HG02678 (cell line): ENCODE measurements at regions not wholly inside any gene's neighbourhood (a gene's known extent, or its start where the extent isn't known, plus 50 kb on each side); places are given as distances from the start of the nearest gene placed in this dataset.

Experiments used
- ATAC-seq: cut with Tn5 transposase; IDR thresholded peaks from one replicate; pipeline ENCODE4 v1.9.1; 2021; ENCODE audit warnings: mild to moderate bottlenecking, moderate library complexity; ENCODE audit not compliant: unreplicated experiment

GRCh38 chr3:66672830-66673229 lies 172.0 kb upstream of the LRIG1 start:
- ATAC-seq = no peak

- ATAC-seq = no peak
Measured at GRCh38 chr3:66673293-66673692, 172.5 kb upstream of the LRIG1 start.

GRCh38 chr3:66675366-66675765 lies 174.5 kb upstream of the LRIG1 start:
- no peak for ATAC-seq

GRCh38 chr3:66692042-66692765 lies 191.4 kb upstream of the LRIG1 start:
- ATAC-seq = no peak

- no peak for ATAC-seq
Measured at GRCh38 chr3:66692766-66693150, 191.9 kb upstream of the LRIG1 start.

- ATAC-seq = no peak
Measured at GRCh38 chr3:66693461-66694031, 192.7 kb upstream of the LRIG1 start.

GRCh38 chr3:66702126-66702525 lies 201.3 kb upstream of the LRIG1 start:
- no peak for ATAC-seq

- no peak for ATAC-seq
Measured at GRCh38 chr3:66703501-66703900, 202.7 kb upstream of the LRIG1 start.

- ATAC-seq = no peak
Measured at GRCh38 chr3:66705076-66705475, 204.3 kb upstream of the LRIG1 start.

- no peak for ATAC-seq
Measured at GRCh38 chr3:66706890-66707289, 206.1 kb upstream of the LRIG1 start.

GRCh38 chr3:66709532-66709931 lies 208.7 kb upstream of the LRIG1 start:
- ATAC-seq = no peak

GRCh38 chr3:66712210-66712609 lies 211.4 kb upstream of the LRIG1 start:
- ATAC-seq = no peak

- ATAC-seq = no peak
Measured at GRCh38 chr3:66713921-66714320, 213.1 kb upstream of the LRIG1 start.

GRCh38 chr3:66715806-66716205 lies 215.0 kb upstream of the LRIG1 start:
- no peak for ATAC-seq

- ATAC-seq = no peak
Measured at GRCh38 chr3:66717806-66718205, 217.0 kb upstream of the LRIG1 start.

GRCh38 chr3:66719796-66720356 lies 219.1 kb upstream of the LRIG1 start:
- no peak for ATAC-seq

GRCh38 chr3:66720508-66720907 lies 219.7 kb upstream of the LRIG1 start:
- no peak for ATAC-seq

- ATAC-seq = no peak
Measured at GRCh38 chr3:66722675-66723074, 221.9 kb upstream of the LRIG1 start.

- ATAC-seq = no peak
Measured at GRCh38 chr3:66723231-66723630, 222.4 kb upstream of the LRIG1 start.

GRCh38 chr3:66729687-66730393 lies 229.0 kb upstream of the LRIG1 start:
- no peak for ATAC-seq

- ATAC-seq = no peak
Measured at GRCh38 chr3:66738625-66739365, 238.0 kb upstream of the LRIG1 start.
